WI38 (cell line): ENCODE measurements at regions not wholly inside any gene's neighbourhood (a gene's known extent, or its start where the extent isn't known, plus 50 kb on each side); places are given as distances from the start of the nearest gene placed in this dataset.

Experiments
- H3K4me3 ChIP-seq: 2 replicates; pipeline ENCODE4 v1.5.1; 2011; ENCODE audit warnings: low read depth, mild to moderate bottlenecking, control low read depth, low read length
- TF ChIP-seq, protein P1 (sequence below): IDR thresholded peaks from 2 replicates; pipeline ENCODE4 v1.5.1; 2012; ENCODE audit warnings: low read depth, mild to moderate bottlenecking, control low read depth, low read length

DNA sequence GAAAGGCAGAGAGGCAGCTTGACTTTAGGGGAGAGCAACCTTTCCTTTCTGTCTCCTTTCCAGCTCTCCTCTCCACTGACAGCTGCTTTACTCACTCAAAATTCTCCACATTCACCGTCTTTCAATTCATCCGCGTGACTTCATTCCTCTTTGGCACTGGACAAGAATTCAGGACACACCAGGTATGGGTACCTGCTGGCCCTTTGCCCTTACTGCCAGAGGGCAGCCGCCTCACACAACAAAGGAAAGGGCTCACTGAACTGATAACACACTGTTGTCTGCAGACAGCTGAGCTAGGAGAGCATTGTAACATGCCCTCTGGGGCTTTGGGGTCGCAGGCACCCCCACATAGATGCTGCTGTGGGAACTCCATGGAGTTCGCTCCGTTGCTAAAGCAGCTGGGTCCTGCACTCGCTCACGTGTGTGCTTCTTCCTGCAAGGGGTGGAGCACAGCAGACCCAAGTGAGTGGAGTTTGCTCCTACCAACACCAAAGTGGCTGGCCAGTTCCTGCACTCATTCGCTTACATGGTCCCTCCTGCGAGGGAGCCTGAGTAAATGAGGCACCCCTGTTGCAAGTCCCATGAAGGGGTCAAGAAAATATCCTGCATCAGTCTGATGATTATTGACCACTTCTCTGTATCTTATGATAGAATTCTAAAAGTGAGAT, 79.0 kb upstream of the SGO1 start:
- no peak overlapping the region for H3K4me3 ChIP-seq

GRCh38 chr3:20258371-20258770, 72.4 kb upstream of the SGO1 start:
- TF ChIP-seq, protein P1, sequence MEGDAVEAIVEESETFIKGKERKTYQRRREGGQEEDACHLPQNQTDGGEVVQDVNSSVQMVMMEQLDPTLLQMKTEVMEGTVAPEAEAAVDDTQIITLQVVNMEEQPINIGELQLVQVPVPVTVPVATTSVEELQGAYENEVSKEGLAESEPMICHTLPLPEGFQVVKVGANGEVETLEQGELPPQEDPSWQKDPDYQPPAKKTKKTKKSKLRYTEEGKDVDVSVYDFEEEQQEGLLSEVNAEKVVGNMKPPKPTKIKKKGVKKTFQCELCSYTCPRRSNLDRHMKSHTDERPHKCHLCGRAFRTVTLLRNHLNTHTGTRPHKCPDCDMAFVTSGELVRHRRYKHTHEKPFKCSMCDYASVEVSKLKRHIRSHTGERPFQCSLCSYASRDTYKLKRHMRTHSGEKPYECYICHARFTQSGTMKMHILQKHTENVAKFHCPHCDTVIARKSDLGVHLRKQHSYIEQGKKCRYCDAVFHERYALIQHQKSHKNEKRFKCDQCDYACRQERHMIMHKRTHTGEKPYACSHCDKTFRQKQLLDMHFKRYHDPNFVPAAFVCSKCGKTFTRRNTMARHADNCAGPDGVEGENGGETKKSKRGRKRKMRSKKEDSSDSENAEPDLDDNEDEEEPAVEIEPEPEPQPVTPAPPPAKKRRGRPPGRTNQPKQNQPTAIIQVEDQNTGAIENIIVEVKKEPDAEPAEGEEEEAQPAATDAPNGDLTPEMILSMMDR = no peak
- no peak overlapping the region for H3K4me3 ChIP-seq

More for the DNA sequence above, 79.0 kb upstream of the SGO1 start:
- TF ChIP-seq, protein P1 = no peak

- no peak overlapping the region for H3K4me3 ChIP-seq
- TF ChIP-seq, protein P1 = no peak
Measured at GRCh38 chr3:20256144-20256543, 70.1 kb upstream of the SGO1 start.

GRCh38 chr3:20254268-20255117, 68.5 kb upstream of the SGO1 start:
- TF ChIP-seq, protein P1 = no peak
- no peak overlapping the region for H3K4me3 ChIP-seq

DNA sequence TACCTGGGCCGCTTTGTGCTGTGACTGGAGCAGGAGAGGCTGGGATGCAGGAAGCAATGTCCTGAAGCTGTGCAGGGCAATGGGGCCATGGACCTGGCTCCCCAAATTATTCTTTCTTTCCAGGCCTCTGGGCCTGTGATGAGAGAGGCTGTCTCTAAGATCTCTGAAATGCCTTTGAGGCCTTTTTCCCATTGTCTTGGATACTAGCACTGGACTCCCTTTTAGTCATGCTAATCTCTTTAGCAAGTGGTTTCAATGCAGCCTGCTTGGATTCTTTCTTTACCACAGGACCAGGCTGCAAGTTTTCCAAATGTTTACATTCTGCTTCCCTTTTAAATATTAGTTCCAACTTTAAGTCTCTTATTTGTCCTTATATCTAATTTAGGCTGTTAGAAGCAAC, 64.8 kb upstream of the SGO1 start:
- H3K4me3 ChIP-seq = no peak overlapping the region
- TF ChIP-seq, protein P1 = no peak

DNA sequence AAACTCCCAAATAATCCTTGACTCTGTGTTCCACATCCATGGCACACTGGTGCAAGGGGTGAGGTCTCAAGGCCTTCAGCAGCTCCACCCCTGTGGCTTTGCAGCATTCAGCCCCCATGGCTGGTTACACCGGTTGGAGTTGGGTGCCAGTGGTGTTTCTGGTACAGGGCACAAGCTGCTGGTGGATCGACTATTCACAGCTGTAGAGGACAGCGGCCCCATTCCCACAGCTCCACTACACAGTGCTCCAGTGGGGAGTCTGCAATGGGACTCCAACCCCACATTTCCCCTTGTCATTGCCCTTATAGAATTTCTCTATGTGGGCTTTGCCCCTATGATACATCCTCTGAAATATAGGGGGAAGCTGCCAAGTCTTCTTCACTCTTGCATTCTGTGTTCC, 64.3 kb upstream of the SGO1 start:
- H3K4me3 ChIP-seq = no peak overlapping the region
- TF ChIP-seq, protein P1 = no peak

- H3K4me3 ChIP-seq = no peak overlapping the region
- TF ChIP-seq, protein P1 = no peak
Measured at GRCh38 chr3:20246662-20247061, 60.7 kb upstream of the SGO1 start.
